HG03064 (cell line): ENCODE measurements at regions not wholly inside any gene's neighbourhood (a gene's known extent, or its start where the extent isn't known, plus 50 kb on each side); places are given as distances from the start of the nearest gene placed in this dataset.

Experiments
- ATAC-seq: cut with Tn5 transposase; IDR thresholded peaks from one replicate; pipeline ENCODE4 v1.9.1; 2021; ENCODE audit warnings: low read depth; ENCODE audit not compliant: unreplicated experiment

GRCh38 chr20:54419531-54419930 is 55.9 kb upstream of the DOK5 start:
- ATAC-seq = no peak
